OCI-M2 (cell line): ENCODE measurements at regions not wholly inside any gene's neighbourhood (a gene's known extent, or its start where the extent isn't known, plus 50 kb on each side); places are given as distances from the start of the nearest gene placed in this dataset.

ENCODE experiments used
- DNase-seq: peaks from one replicate; lab custom pipeline; 2025; ENCODE audit not compliant: unreplicated experiment; lab: John Stamatoyannopoulos, UW

DNA sequence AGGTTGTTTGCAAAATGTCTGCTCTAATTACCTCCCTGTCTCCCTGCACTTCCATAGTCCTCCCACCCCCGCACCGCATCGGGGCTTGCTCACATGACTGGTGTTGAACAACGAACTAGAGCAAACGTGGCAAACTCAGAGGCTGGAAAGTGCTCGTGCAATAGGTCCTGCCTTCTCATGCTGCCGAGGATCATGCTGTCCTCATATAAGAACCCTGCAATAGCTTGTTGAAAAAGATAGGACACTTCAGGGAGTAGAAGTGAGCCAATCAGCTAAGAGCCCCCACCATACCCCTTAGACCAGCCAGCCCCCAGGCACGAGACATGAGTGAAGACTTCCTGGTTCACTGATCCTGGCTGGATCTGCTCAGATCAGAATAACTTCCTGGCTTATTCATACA lies 219.2 kb downstream of the C6orf118 start:
- DNase-seq = no peak

GRCh38 chr6:165086814-165087213 lies 222.6 kb downstream of the C6orf118 start:
- no peak for DNase-seq

DNA sequence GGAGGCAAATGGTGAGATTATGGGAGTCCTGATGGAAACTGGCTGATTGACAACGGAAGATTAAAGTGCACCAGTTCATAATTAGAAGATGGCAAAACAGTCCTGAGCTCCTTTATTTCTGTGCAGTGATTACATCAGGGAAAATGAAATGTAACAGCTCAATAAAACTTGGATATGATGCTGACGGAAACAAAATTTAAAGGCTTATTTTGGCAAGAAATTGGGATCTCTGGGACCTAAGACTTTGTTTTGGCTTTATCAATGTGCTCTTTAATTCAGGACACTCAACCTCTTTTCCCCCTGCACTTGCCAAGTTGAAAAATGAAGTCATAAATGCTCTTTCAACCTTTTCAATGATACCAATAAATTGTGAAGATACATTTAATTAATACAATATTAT lies 226.8 kb downstream of the C6orf118 start:
- no peak for DNase-seq

- DNase-seq = no peak
Observed at GRCh38 chr6:165081944-165082532, 227.4 kb downstream of the C6orf118 start.

DNA sequence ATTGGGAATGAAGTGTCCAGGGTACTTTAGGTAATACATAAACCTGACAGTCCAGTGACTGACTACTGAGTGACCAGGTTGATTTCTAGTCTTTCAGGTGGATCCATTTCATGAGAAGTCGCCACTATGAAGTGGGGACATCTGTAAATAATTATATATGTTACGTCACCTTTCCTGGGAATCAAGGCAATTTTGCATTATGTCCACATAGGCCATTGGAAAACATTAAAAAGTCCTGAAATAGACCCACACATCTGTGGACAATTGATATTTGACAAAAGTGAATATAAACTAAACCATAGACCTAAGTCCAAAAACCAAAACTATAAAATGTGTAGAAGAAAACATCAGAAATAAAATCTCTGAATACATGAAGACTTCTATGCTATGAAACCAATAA lies 231.5 kb downstream of the C6orf118 start:
- DNase-seq = no peak

GRCh38 chr6:165071906-165072305 lies 237.5 kb downstream of the C6orf118 start:
- DNase-seq = no peak

GRCh38 chr6:165060720-165061119 lies 248.7 kb downstream of the C6orf118 start:
- DNase-seq = no peak

GRCh38 chr6:165059032-165059431 lies 250.4 kb downstream of the C6orf118 start:
- no peak for DNase-seq

GRCh38 chr6:165056292-165056691 lies 253.1 kb downstream of the C6orf118 start:
- DNase-seq = no peak

DNA sequence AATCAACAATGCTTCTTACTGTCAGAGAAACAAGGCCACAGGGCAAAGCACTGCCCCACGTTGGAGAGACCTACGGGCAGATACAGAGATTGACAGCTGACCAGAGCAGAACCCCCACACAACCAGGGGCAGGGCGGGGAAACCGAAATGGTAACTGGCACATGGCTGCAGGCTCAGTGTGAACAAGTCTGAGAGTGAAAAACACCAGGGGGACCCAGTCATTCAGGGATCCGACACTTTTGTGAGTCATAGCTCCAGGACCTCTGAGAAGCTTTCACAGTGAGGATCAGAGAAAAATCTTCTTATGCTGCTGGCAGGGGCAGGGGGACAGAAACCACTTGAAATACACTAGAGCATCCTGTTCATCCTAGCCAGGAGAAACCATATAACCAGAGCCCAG lies 254.2 kb downstream of the C6orf118 start:
- no peak for DNase-seq

GRCh38 chr6:165052561-165053480 lies 256.6 kb downstream of the C6orf118 start:
- DNase-seq = no peak

GRCh38 chr6:165049362-165049761 lies 260.0 kb downstream of the C6orf118 start:
- DNase-seq = no peak

DNA sequence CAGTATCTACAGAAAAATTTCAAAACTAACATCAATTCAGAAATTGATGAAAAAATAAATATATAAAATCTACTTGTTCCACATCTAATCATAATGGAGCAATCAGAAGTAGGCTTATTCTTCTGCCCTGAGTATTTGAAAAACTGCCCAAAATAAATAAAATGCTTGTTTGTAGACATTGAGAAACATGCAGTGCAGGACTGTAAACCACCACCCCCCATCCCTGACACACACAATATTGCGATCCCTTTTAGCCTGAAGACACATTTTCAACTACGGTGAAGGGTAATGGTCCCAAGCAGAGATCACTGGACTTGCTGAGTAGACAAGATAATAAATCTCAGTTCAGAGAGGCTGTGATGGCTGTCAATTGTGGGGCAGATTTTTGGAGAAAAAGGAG lies 261.5 kb downstream of the C6orf118 start:
- no peak for DNase-seq

- no peak for DNase-seq
Observed at GRCh38 chr6:165045631-165046030, 263.8 kb downstream of the C6orf118 start.

- no peak for DNase-seq
Observed at GRCh38 chr6:165042912-165043311, 266.5 kb downstream of the C6orf118 start.

GRCh38 chr6:165040440-165040839 lies 269.0 kb downstream of the C6orf118 start:
- no peak for DNase-seq

DNA sequence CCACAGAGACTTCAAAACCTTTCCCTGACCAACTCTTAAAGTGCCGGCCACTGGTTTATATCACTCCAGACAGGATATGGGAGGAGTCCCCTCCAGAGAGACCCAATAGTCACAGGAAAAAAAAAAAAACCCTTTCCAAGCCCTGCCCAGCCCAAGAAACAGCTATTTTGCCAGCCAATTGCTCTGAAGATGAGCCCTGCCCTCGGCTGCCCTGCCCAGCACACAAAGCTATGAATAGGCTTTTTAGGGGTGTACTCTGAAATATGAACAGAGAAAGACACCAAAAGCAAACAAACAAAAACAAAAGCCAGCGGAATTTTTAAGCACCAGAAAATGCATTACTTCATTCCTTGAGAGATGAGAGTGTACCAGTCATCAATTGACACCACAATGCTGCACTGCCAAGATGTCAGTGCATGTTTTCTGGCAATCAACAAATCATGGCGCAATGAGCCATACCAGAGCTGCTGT lies 275.1 kb downstream of the C6orf118 start:
- no peak for DNase-seq

GRCh38 chr6:165031502-165031901 lies 277.9 kb downstream of the C6orf118 start:
- no peak for DNase-seq

- DNase-seq = no peak
Observed at GRCh38 chr6:165025040-165025439, 284.4 kb downstream of the C6orf118 start.

DNA sequence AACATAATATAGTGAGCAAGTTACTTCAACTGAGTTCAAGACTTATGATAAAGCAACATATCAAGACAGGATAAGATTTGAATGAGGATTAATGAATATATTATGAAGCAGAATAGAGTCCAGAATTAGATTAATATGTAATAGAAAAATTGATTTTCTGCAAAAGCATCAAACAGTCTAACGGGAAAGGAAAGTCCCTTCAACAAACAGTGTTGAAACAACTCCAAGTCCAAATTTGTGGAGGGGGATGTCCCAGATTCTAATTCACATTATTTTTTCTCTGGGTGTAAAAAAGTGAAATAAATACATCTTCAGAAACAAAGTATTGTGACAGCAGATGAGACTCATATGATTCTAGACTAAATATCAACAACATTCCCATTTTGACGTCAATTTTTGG lies 289.7 kb downstream of the C6orf118 start:
- DNase-seq = no peak

DNA sequence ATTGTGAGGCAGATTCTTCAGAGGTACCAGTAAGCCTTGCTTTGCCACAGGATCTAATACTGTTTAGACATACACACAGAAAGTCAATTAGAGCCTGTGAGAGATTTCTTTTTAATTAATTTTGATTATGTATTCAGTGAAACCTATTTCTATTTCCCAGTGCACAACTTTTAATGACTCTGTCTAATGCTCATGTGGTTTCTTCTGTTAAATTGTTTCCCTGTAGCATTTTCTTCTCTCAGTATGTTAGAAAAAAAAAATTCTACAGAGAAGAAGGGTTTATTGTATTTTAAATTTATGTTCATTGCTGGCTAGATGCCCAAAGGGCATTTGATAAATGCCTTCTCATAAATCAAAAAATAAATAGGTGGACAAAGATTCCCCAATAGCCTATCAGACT lies 293.7 kb downstream of the C6orf118 start:
- DNase-seq = no peak

DNA sequence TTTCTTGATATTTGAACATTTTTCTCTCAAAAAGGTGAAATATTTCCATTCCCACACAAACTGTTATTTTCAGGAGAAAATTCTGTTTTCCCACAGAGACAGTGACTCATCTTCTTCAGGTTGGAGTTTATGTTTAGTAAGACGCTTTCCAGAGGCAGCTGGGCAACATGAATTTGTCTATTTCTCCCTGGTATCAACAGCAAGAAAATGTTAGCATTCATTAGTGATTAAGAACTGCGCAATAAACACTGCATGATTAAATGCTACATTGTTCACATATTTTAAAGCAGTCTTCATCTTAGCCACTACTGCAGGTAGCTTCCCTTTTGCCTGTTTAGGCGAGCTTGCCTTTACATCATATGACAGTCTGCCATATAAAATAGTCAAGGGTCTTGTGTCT lies 295.7 kb downstream of the C6orf118 start:
- no peak for DNase-seq
